Fibroblast of lung (primary cell): ENCODE measurements at regions not wholly inside any gene's neighbourhood (a gene's known extent, or its start where the extent isn't known, plus 50 kb on each side); places are given as distances from the start of the nearest gene placed in this dataset.

Experiments
- DNase-seq, 2 donors: peaks; one replicate each; pipeline versions ENCODE4 v3.0.0 to v3.0.0-alpha.2; 2010; ENCODE audit warnings: low read depth in 2 of 2
- H2AFZ ChIP-seq: 2 replicates; pipeline ENCODE4 v1.5.1; 2012; ENCODE audit warnings: low read length, control low read depth, inconsistent platforms
- H3K27ac ChIP-seq: 2 replicates; pipeline ENCODE4 v1.5.1; 2011; ENCODE audit warnings: low read length, control low read depth; ENCODE audit not compliant: insufficient read depth
- H3K27me3 ChIP-seq: 2 replicates; pipeline ENCODE4 v1.5.1; 2011; ENCODE audit warnings: mild to moderate bottlenecking, low read length; ENCODE audit not compliant: control insufficient read depth, insufficient read depth
- H3K36me3 ChIP-seq: 2 replicates; pipeline ENCODE4 v1.5.1; 2011; ENCODE audit warnings: low read length; ENCODE audit not compliant: control insufficient read depth, insufficient read depth
- H3K4me1 ChIP-seq: 2 replicates; pipeline ENCODE4 v1.5.1; 2011; ENCODE audit warnings: low read length; ENCODE audit not compliant: control insufficient read depth, insufficient read depth; ENCODE audit errors: extremely low read depth
- H3K4me2 ChIP-seq: 2 replicates; pipeline ENCODE4 v1.5.1; 2011; ENCODE audit warnings: low read length, control low read depth; ENCODE audit not compliant: insufficient read depth; ENCODE audit errors: extremely low read depth
- H3K4me3 ChIP-seq, 4 experiments: fragments of 200-600 bp in 1 of 4; sonication (generic) in 1 of 4; replicated peaks in 1 of 4; 2 replicates each; pipeline ENCODE4 v1.5.1; 2011 to 2016; ENCODE audit warnings: low read length in 4 of 4, low read depth in 3 of 4, mild to moderate bottlenecking in 3 of 4, control low read depth in 2 of 4, inconsistent platforms in 1 of 4, mixed read lengths in 1 of 4; ENCODE audit not compliant: insufficient read depth in 1 of 4; ENCODE audit errors: control extremely low read depth in 1 of 4
- H3K79me2 ChIP-seq: 2 replicates; pipeline ENCODE4 v1.5.1; 2012; ENCODE audit warnings: mild to moderate bottlenecking, low read length, inconsistent platforms; ENCODE audit not compliant: control insufficient read depth, insufficient read depth
- H3K9ac ChIP-seq: 2 replicates; pipeline ENCODE4 v1.5.1; 2011; ENCODE audit warnings: mild to moderate bottlenecking, low read length, control low read depth; ENCODE audit not compliant: insufficient read depth
- H3K9me3 ChIP-seq: 2 replicates; pipeline ENCODE4 v1.5.1; 2012; ENCODE audit warnings: low read depth, low read length; ENCODE audit not compliant: control insufficient read depth, insufficient read depth
- H4K20me1 ChIP-seq: 2 replicates; pipeline ENCODE4 v1.5.1; 2011; ENCODE audit warnings: low read length; ENCODE audit not compliant: control insufficient read depth, insufficient read depth; ENCODE audit errors: extremely low read depth
- EZH2 ChIP-seq: IDR thresholded peaks from 2 replicates; pipeline ENCODE4 v1.5.1; 2012; ENCODE audit warnings: low read length, control low read depth, mild to moderate bottlenecking; ENCODE audit errors: missing control alignments
- TF ChIP-seq, protein P1 (sequence below), 2 donors: IDR thresholded peaks in 1 of 2; conservative IDR thresholded peaks in 1 of 2; 1 replicate in 1 of 2; 2 replicates in 1 of 2; pipeline ENCODE4 v1.5.1; 2011 to 2012; ENCODE audit warnings: low read length in 2 of 2, control low read depth in 1 of 2, inconsistent platforms in 1 of 2, low read depth in 1 of 2, mild to moderate bottlenecking in 1 of 2

DNA sequence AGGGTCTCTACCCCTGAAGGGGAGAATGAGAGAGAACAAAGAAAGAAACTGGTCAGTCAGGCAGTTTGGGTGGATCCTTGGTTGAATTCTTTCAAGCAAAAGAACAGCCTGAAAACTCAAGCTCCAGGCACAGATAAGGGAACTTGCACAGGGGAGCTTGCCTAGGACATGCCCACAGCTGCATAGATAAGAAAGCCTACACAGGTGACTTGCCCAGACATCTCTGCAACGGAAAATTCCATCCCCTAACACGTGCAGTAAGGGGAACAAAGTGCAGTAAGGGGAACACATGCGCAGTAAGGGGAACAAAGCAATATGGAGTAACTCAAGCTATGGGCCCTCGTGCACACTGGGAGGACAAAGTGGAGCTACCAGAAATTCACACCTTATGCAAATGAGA, 540.1 kb upstream of the MIS18BP1 start:
- Histone ChIP-seq H3K9me3 (no peaks in the 10 kb centered on the region), H3K27ac (no peak overlapping the region), H3K4me1 (no peaks in the 10 kb centered on the region), H3K4me3 (no peak overlapping the region), H3K27me3 (no peaks in the 10 kb centered on the region), H4K20me1 (no peaks in the 10 kb centered on the region), H3K9ac (no peak overlapping the region), H3K36me3 (no peaks in the 10 kb centered on the region), H3K4me2 (no peak overlapping the region), H2AFZ (no peak overlapping the region), H3K79me2 (no peaks in the 10 kb centered on the region)
- DNase-seq: no peak
- TF ChIP-seq EZH2: no peak
- TF ChIP-seq, protein P1, sequence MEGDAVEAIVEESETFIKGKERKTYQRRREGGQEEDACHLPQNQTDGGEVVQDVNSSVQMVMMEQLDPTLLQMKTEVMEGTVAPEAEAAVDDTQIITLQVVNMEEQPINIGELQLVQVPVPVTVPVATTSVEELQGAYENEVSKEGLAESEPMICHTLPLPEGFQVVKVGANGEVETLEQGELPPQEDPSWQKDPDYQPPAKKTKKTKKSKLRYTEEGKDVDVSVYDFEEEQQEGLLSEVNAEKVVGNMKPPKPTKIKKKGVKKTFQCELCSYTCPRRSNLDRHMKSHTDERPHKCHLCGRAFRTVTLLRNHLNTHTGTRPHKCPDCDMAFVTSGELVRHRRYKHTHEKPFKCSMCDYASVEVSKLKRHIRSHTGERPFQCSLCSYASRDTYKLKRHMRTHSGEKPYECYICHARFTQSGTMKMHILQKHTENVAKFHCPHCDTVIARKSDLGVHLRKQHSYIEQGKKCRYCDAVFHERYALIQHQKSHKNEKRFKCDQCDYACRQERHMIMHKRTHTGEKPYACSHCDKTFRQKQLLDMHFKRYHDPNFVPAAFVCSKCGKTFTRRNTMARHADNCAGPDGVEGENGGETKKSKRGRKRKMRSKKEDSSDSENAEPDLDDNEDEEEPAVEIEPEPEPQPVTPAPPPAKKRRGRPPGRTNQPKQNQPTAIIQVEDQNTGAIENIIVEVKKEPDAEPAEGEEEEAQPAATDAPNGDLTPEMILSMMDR (conservative IDR thresholded peaks at IDR 0.05 in 1 of 2, IDR thresholded peaks at IDR 0.05 in 1 of 2; ENCODE audit: low read depth in 1 of 2, low read length in 2 of 2): no peak

GRCh38 chr14:45790293-45790692, 537.3 kb upstream of the MIS18BP1 start:
- no peaks in the 10 kb centered on the region for H3K9me3 ChIP-seq
- no peak overlapping the region for H2AFZ ChIP-seq
- no peak overlapping the region for H3K4me3 ChIP-seq
- H3K27me3 ChIP-seq: no peaks in the 10 kb centered on the region
- H3K4me1 ChIP-seq: no peaks in the 10 kb centered on the region
- H3K36me3 ChIP-seq: no peaks in the 10 kb centered on the region
- TF ChIP-seq, protein P1 (conservative IDR thresholded peaks at IDR 0.05 in 1 of 2, IDR thresholded peaks at IDR 0.05 in 1 of 2; ENCODE audit: low read depth in 1 of 2, low read length in 2 of 2): no peak
- TF ChIP-seq EZH2: no peak
- no peak overlapping the region for H3K9ac ChIP-seq
- no peaks in the 10 kb centered on the region for H3K79me2 ChIP-seq
- no peak overlapping the region for H3K27ac ChIP-seq
- no peak for DNase-seq
- no peak overlapping the region for H3K4me2 ChIP-seq
- H4K20me1 ChIP-seq: no peaks in the 10 kb centered on the region

GRCh38 chr14:45787167-45787566, 534.2 kb upstream of the MIS18BP1 start:
- Histone ChIP-seq H3K4me2 (no peak overlapping the region), H3K36me3 (no peaks in the 10 kb centered on the region), H3K79me2 (no peaks in the 10 kb centered on the region), H3K9ac (no peak overlapping the region), H3K27ac (no peak overlapping the region), H3K4me3 (no peak overlapping the region), H4K20me1 (no peaks in the 10 kb centered on the region), H3K9me3 (no peaks in the 10 kb centered on the region), H3K27me3 (no peaks in the 10 kb centered on the region), H2AFZ (no peak overlapping the region), H3K4me1 (no peaks in the 10 kb centered on the region)
- no peak for TF ChIP-seq EZH2
- TF ChIP-seq, protein P1 (conservative IDR thresholded peaks at IDR 0.05 in 1 of 2, IDR thresholded peaks at IDR 0.05 in 1 of 2; ENCODE audit: low read depth in 1 of 2, low read length in 2 of 2): no peak
- no peak for DNase-seq
